Activated CD4-positive, alpha-beta T cell treated with anti-CD3 and anti-CD28 coated beads, Interleukin-2, amount 10 ng/mL, durations not matched to agents 24 days and 14 days (primary cell): ENCODE measurements at regions not wholly inside any gene's neighbourhood (a gene's known extent, or its start where the extent isn't known, plus 50 kb on each side); places are given as distances from the start of the nearest gene placed in this dataset.

Source experiments
- DNase-seq: peaks from one replicate; pipeline ENCODE4 v3.0.0; 2022
- H3K27ac Mint-ChIP-seq: one replicate; pipeline ENCODE4 v1.8.0; 2022; ENCODE audit warnings: mild to moderate bottlenecking, mixed read lengths
- H3K27me3 Mint-ChIP-seq: one replicate; pipeline ENCODE4 v1.8.0; 2022; ENCODE audit warnings: mixed read lengths
- H3K36me3 Mint-ChIP-seq: one replicate; pipeline ENCODE4 v1.8.0; 2022; ENCODE audit warnings: low read depth, mild to moderate bottlenecking, mixed read lengths
- H3K4me1 Mint-ChIP-seq: one replicate; pipeline ENCODE4 v1.8.0; 2021; ENCODE audit warnings: mixed read lengths
- H3K4me3 Mint-ChIP-seq: one replicate; pipeline ENCODE4 v1.8.0; 2022; ENCODE audit warnings: mild to moderate bottlenecking, moderate library complexity, mixed read lengths
- H3K9me3 Mint-ChIP-seq: one replicate; pipeline ENCODE4 v1.8.0; 2021; ENCODE audit warnings: mixed read lengths
- intact Hi-C: fragments of 100-400 bp; cut with micrococcal nuclease; formaldehyde crosslinking; loops from one replicate; pipeline ENCODE4 v1.15.1; 2023

DNA sequence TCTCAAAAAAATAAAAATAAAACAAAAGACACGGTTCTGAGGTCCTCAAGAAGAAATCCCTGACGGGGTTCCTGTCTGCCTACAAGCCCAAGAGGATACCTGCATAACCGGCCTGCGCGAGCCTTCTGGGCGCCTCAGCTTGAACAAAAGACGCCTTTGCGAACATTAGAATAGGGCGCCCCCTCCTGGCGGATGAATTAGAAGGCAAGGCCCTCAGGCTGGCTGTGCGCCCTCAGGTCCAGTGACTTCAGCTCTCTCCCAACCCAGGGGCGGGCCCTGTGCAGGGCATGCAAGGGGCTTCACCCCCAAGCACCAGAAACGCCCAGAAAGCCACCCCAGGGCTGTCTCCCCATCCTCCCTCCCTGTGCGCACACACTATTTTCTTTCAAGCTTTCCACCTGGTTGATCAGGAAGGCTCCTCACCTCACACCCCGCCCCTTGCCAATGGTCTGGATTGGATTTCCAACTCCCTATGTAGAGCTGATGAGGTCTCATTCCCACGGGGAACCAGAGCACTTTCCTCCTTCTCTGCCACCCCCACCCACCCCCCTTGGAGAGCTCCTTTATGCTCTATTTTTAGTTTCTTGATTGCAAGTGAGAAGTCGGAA is 273.3 kb downstream of the BUD13 start:
- H3K27me3 Mint-ChIP-seq, result peaks cover 32% of the 10 kb centered on the region
- H3K36me3 Mint-ChIP-seq, result no peaks in the 10 kb centered on the region
- no peaks in the 10 kb centered on the region for H3K9me3 Mint-ChIP-seq
- no peak overlapping the region for H3K4me3 Mint-ChIP-seq
- intact Hi-C loops, result no loop called here
- H3K27ac Mint-ChIP-seq, result no peak overlapping the region
- DNase-seq, result peak; percentile 84
- no peaks in the 10 kb centered on the region for H3K4me1 Mint-ChIP-seq

DNA sequence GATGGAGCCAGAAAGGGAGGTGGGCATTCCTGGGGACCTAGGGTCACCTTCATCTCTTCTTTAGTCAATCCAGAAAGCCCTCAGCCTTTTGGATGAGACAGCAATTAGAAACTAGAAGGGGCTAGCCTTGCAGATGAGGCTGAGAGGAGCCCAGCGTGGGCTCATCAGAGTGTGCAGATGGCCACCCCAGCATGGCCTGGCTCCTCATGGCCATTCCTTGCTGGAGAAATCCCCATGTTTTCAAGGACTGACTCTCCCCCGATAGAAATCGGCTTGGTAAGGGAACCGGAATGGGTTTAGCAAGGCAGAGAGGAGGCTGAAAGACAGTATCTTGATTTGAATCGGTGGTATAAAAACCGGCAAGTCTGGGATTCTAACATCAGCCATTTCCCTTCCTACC is 274.6 kb downstream of the BUD13 start:
- no peaks in the 10 kb centered on the region for H3K36me3 Mint-ChIP-seq
- peaks cover 29% of the 10 kb centered on the region for H3K27me3 Mint-ChIP-seq
- no peak for DNase-seq
- H3K9me3 Mint-ChIP-seq, result no peaks in the 10 kb centered on the region
- no peaks in the 10 kb centered on the region for H3K4me1 Mint-ChIP-seq
- H3K4me3 Mint-ChIP-seq, result no peak overlapping the region
- H3K27ac Mint-ChIP-seq, result no peak overlapping the region
- intact Hi-C loops, result no loop called here

DNA sequence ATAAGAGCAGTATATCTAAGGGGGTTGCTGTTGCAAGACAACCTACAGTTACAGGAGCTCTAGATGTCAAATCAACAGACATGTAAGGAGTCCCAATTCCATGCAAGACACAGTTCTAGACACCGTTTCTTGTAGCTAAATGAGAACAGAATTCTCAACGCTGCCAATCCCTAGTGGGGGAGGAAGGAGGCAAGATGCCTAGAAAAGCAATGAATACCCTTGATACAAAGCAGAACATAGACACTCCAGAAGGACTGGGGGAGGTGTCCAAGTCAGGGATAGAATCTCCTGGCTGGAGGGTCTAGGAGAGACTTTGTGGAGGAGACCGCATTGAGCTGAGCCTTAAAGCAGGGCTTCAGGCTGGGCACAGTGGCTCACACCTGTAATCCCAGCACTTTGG is 280.2 kb downstream of the BUD13 start:
- Mint-ChIP-seq H3K9me3 (no peaks in the 10 kb centered on the region), H3K27me3 (peaks cover 2% of the 10 kb centered on the region), H3K4me3 (no peak overlapping the region), H3K27ac (no peak overlapping the region), H3K4me1 (no peaks in the 10 kb centered on the region), H3K36me3 (no peaks in the 10 kb centered on the region)
- DNase-seq, result no peak
- intact Hi-C loops, result no loop called here

DNA sequence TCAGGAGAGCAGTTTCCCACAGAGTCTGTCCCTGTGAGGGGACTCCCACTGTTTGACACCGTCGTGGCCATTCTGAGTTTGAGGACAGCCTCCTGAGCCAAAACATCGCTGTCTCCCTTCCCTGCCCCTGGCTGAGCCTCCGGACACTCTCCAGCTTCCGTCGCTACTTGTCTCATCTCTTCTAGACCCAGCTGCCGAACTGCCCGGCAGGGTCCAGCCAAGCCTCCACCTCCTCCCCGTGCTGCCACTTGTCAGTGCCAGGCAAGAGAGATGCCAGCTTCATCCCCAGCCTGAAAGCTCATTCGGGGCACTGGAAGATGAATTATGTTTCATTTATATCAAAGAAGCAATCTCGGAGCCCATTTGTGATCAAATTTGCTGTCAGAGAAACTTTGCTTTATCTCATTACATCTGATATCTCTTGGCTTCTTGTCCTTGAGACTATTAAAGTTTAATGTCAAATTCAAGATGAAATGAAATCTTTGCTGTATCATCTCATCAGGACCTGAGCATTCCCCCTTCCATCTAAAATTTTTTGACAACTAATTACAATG is 283.9 kb downstream of the BUD13 start:
- Mint-ChIP-seq H3K27me3 (peaks cover 2% of the 10 kb centered on the region), H3K36me3 (no peaks in the 10 kb centered on the region), H3K27ac (no peak overlapping the region), H3K4me3 (no peak overlapping the region), H3K9me3 (no peaks in the 10 kb centered on the region), H3K4me1 (no peaks in the 10 kb centered on the region)
- intact Hi-C loops, result no loop called here
- DNase-seq, result no peak

DNA sequence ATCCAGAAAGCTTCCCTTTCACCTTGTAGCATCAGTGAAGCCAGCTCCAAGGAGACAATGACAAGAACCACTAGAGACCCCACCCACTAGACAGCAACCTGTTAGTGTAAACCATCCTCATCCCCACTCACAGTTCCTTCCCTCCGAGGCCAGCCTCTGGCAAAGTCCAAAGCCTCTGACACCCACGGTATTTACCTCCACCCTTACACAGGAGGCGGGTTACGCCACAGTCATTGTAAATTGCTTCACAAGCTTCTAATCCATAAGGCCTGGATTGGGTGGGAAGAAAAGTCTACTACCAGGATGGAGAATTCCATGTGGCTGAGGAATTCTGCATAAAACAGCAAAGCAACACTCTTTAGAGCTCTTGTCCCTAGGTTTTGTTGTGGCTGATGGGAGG is 287.4 kb downstream of the BUD13 start:
- no peaks in the 10 kb centered on the region for H3K36me3 Mint-ChIP-seq
- no peak overlapping the region for H3K27ac Mint-ChIP-seq
- H3K4me1 Mint-ChIP-seq, result no peaks in the 10 kb centered on the region
- no peak for DNase-seq
- no peak overlapping the region for H3K4me3 Mint-ChIP-seq
- intact Hi-C loops, result no loop called here
- H3K27me3 Mint-ChIP-seq, result peaks cover 2% of the 10 kb centered on the region
- no peaks in the 10 kb centered on the region for H3K9me3 Mint-ChIP-seq

DNA sequence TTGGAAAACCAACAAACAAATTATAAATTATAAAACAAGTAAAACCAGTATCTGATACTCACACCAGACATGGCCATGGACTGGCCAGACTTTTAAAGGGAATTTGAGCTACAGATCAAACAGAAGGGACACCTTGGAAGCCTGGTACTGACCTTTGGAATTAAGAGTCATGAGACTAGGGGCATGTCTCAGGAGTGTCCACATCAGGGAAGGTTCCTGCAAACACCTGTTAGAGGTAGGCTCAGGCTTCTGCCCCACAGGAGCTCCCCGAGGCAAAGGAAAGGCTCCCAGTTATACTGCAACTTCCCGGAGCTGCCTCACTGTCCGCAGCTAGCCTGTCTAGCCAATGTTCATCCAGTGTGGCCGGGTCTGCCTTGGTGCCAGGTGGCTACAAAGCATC is 290.1 kb downstream of the BUD13 start:
- no peak overlapping the region for H3K27ac Mint-ChIP-seq
- H3K4me1 Mint-ChIP-seq, result no peaks in the 10 kb centered on the region
- no peaks in the 10 kb centered on the region for H3K27me3 Mint-ChIP-seq
- no peak for DNase-seq
- H3K4me3 Mint-ChIP-seq, result no peak overlapping the region
- no peaks in the 10 kb centered on the region for H3K36me3 Mint-ChIP-seq
- no peaks in the 10 kb centered on the region for H3K9me3 Mint-ChIP-seq
- intact Hi-C loops, result no loop called here

DNA sequence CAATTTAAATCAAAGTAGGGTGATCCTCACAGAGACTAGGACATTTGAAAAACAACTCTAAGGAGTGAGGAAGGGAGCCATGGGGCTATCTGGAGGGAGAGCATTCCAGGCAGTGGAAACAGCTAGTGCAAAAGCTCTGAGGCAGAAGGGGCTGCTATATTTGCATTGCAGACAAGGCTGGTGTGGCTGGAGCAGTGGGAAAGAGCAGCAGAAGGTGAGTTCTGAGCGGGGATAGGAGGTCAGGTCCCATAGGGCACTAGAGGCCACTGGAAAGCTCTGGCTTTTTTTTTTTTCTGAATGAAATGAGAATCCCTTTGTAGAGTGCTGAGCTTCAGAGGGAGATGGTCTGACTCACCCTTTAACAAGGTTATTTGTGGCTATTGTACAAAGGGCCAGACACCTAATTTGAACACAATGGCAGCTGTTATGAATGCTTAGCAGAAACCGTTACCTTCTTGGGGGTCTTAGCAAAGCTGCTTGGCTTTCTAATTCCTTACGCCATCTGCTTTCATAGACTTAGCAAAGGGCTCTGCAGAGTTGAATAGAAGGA is 291.6 kb downstream of the BUD13 start:
- Mint-ChIP-seq H3K4me1 (no peaks in the 10 kb centered on the region), H3K4me3 (no peak overlapping the region), H3K36me3 (no peaks in the 10 kb centered on the region), H3K9me3 (no peaks in the 10 kb centered on the region), H3K27me3 (no peaks in the 10 kb centered on the region), H3K27ac (no peak overlapping the region)
- DNase-seq, result no peak
- intact Hi-C loops, result no loop called here

DNA sequence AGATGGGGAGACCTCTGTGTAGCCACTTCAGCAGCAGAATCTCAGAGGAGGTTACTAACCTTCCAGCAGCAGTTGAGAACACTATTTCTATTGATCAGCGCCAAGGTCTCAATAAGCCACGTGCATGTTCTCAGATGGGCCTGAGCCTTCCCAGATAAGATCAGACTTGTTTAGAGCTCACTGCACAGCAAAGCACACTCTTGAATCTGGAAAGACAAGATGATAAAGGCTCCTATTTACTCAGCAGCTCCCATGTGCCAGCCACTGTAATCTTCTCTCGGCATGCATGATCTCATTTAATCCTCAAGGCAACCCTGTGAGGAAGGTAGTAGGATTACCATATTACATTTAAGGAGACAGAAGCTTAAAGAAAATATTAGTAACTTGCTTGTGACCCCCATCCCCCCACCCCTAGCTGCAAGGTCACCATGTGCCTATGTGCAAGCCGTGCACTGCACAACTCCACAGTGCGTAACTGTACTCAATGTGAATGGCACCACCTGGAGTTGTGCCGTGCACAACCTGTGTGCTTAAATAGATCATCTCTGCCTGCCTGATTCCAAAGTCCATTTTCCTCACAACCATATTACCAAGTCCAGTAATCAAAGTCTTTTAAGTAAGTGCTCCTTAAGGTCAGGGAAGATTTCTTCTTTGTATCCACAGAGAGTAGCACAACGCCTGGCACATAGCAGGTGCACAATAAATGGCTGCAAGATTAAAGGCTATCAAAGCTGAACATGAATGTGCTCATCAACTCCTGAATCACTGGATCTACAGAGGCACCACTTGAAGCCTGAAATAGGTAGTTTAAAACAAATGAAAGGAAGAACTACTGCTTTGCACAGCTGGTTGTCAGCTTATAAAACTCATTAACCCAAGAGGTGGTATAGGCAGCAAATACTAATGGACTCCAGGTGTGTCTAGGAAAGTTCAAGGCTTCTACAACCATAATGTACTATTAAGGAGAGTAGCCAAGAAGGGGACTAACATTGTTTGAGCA is 293.8 kb downstream of the BUD13 start:
- no peaks in the 10 kb centered on the region for H3K9me3 Mint-ChIP-seq
- no peak overlapping the region for H3K4me3 Mint-ChIP-seq
- H3K27me3 Mint-ChIP-seq, result peaks cover 3% of the 10 kb centered on the region
- no peak overlapping the region for H3K27ac Mint-ChIP-seq
- DNase-seq, result no peak
- H3K4me1 Mint-ChIP-seq, result no peaks in the 10 kb centered on the region
- intact Hi-C loops, result no loop called here
- no peaks in the 10 kb centered on the region for H3K36me3 Mint-ChIP-seq

DNA sequence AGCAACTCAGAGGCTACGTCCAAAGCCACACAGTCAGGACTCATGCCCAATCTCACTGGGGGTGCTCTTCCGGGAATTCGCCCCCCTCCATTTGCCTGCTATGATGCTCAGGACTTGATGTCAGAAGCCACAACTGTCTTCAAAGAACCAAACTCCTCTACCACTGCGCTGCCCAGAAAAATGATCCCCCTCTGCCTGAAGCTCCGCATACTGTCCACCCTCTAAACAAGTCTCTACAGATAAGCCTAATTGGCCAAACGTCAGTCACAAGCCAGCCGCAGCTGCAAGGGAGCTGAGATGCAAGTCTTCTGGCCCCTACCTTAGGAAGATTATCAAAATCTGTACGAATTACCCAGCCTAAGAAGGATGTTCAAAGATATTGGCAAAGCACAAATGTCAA is 294.6 kb downstream of the BUD13 start:
- intact Hi-C loops, result no loop called here
- H3K9me3 Mint-ChIP-seq, result no peaks in the 10 kb centered on the region
- H3K27ac Mint-ChIP-seq, result no peak overlapping the region
- no peaks in the 10 kb centered on the region for H3K4me1 Mint-ChIP-seq
- DNase-seq, result no peak
- no peak overlapping the region for H3K4me3 Mint-ChIP-seq
- H3K27me3 Mint-ChIP-seq, result peaks cover 3% of the 10 kb centered on the region
- no peaks in the 10 kb centered on the region for H3K36me3 Mint-ChIP-seq

DNA sequence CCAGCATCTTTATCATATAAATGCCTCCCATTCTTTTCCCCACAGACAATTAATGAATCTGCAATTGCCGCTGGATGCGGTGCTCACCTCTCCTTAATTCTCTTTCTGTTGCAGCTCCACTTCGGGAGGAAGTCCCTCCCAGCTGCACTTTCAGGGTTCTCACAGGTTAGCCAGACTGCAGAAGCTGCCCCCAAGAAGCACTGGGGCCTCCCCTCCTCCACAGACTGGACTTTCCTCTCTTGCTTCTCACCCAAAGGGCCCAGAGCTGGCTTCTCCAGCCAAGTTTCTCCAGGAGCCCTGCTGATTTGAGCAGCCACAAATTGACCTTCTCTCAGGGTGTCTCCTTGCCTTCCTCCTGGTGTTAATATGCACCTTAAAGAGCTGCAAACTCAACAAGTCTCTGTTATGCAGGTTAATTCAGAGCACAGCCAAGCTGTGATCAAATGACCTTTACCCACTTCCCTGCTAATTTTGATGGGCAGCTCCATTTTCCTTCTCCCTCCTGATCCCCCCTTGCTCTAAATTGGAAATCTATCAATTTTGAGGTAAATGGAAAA is 298.9 kb downstream of the BUD13 start:
- Mint-ChIP-seq H3K27ac (no peak overlapping the region), H3K27me3 (peaks cover 3% of the 10 kb centered on the region), H3K9me3 (no peaks in the 10 kb centered on the region), H3K4me3 (no peak overlapping the region), H3K4me1 (no peaks in the 10 kb centered on the region), H3K36me3 (no peaks in the 10 kb centered on the region)
- intact Hi-C loops, result no loop called here
- DNase-seq, result no peak

DNA sequence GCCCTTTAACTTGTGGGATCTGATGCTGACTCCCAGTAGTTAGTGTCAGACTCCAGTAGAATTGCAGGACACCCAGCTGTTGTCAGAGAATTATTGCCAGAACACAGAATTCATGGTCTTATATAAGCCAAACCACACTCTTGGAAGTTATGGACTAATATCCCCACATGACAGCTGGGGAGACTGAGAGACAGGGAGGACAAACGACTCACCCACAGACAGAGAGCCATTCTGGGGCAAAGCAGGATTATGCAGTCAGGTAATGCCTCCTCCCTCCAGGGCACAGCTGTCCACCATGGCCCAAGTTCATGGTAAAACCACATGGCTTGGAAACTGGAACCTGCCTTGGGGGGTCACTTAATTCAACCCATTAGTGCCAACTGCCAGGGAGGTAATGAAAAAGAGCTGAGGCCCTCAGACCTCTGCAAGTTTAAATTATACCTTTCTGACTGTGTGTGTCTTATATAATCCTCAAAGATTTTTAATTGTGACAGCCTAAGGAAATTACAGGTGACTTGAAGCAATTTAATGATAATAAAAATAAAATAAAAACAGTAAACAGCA is 299.5 kb downstream of the BUD13 start:
- H3K4me1 Mint-ChIP-seq, result no peaks in the 10 kb centered on the region
- H3K9me3 Mint-ChIP-seq, result no peaks in the 10 kb centered on the region
- H3K27ac Mint-ChIP-seq, result no peak overlapping the region
- no peak overlapping the region for H3K4me3 Mint-ChIP-seq
- no peak for DNase-seq
- intact Hi-C loops, result no loop called here
- no peaks in the 10 kb centered on the region for H3K36me3 Mint-ChIP-seq
- H3K27me3 Mint-ChIP-seq, result peaks cover 3% of the 10 kb centered on the region

DNA sequence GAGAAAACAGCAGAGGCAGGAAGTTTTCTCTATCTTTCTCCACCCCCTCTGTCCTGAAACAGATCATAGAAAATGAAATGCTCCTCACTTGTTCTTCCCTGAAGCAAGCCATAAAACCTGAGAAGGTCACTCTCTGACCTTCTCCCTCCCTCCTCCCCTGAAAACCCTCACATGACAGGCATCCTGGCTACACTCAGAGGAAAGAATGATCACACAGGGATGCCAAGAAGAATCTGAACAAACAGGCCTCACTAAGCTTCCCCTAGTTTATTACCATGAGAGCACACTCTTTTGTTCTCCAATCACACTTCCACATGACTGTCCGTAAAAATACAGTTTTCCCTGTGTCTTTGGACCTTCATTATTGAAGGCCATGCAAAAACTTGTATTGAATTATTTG is 300.1 kb downstream of the BUD13 start:
- no peaks in the 10 kb centered on the region for H3K36me3 Mint-ChIP-seq
- intact Hi-C loops, result no loop called here

DNA sequence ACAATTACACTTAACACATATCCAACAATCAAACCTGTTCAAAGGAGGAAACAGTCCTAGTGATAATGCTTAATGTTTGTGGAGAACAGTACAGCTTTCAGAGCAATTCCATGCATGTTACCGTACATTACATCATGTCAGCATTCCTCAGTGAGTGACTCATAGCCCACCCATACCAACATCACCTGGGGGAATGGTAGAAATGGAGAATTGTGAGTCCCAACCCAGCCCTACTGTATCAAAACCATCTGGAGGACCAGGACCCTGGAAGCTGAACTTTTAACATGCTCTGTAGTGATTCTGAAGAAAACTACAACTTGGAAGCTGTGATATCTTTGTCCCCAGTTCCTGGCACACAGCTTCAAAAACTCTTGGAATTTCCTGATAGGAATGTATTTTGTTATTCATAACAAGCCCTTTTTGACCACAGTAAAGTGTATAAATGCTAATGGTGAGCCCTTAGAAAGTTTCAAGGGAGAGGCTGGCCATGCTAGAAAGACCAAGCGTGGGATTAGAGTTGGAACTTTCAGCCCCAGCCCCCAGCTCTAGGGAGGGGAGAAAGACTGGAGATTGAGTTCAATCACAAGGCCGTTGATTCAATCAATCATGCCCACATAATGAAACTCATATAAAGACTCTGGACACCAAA is 301.1 kb downstream of the BUD13 start:
- H3K9me3 Mint-ChIP-seq, result no peaks in the 10 kb centered on the region
- H3K27me3 Mint-ChIP-seq, result peaks cover 3% of the 10 kb centered on the region
- intact Hi-C loops, result no loop called here
- H3K36me3 Mint-ChIP-seq, result no peaks in the 10 kb centered on the region
- H3K4me3 Mint-ChIP-seq, result no peak overlapping the region
- no peak overlapping the region for H3K27ac Mint-ChIP-seq
- DNase-seq, result no peak
- H3K4me1 Mint-ChIP-seq, result no peaks in the 10 kb centered on the region

More for the DNA sequence above, 300.1 kb downstream of the BUD13 start:
- Mint-ChIP-seq H3K9me3 (no peaks in the 10 kb centered on the region), H3K27me3 (peaks cover 3% of the 10 kb centered on the region), H3K4me1 (no peaks in the 10 kb centered on the region), H3K27ac (no peak overlapping the region), H3K4me3 (no peak overlapping the region)
- DNase-seq, result no peak
